ENCODE measurements at regions not wholly inside any gene's neighbourhood (a gene's known extent, or its start where the extent isn't known, plus 50 kb on each side); places are given as distances from the start of the nearest gene placed in this dataset.
"Not testable (repeated sequence)": the region's sequence is repeated elsewhere in the genome, so short reads cannot be mapped to it uniquely, and the experiment has no call there.

DNA sequence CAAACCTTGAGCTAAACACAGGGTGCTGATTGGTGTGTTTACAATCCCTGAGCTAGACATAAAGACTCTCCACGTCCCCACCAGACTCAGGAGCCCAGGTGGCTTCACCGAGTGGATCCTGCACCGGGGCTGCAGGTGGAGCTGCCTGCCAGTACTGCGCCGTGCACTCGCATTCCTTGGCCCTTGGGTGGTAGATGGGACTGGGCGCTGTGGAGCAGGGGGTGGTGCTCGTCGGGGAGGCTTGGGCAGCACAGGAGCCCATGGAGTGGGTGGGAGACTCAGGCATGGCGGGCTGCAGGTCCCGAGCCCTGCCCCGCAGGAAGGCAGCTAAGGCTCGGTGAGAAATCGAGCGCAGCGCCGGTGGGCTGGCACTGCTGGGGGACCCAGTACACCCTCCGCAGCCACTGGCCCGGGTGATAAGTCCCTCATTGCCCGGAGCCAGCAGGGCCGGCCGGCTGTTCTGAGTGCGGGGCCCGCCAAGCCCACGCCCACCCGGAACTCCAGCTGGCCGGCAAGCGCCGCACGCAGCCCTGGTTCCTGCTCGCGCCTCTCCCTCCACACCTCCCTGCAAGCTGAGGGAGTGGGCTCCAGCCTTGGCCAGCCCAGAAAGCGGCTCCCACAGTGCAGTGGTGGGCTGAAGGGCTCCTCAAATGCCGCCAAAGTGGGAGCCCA lies 292.5 kb upstream of the FGF13 start:
- not testable (repeated sequence) for DNase-seq (ENCODE audit: low spot score); H3K4me1 ChIP-seq (ENCODE audit: control insufficient read depth in 4 of 4, insufficient read depth in 4 of 4, low read length in 3 of 4); H3K27me3 ChIP-seq (ENCODE audit: control insufficient read depth in 4 of 4, insufficient read depth in 4 of 4, low read length in 3 of 4); H3K4me3 ChIP-seq (ENCODE audit: low read depth in 1 of 3, low read length in 3 of 3); H3K9me3 ChIP-seq (ENCODE audit: control insufficient read depth in 4 of 4, low read length in 3 of 4); H3K9ac ChIP-seq (ENCODE audit: low read depth in 1 of 2, low read length in 2 of 2); H3K36me3 ChIP-seq (ENCODE audit: control insufficient read depth in 4 of 4, insufficient read depth in 3 of 4, low read depth in 1 of 4, low read length in 3 of 4); H3K27ac ChIP-seq (ENCODE audit: low read depth in 1 of 2, low read length in 2 of 2)
- WGBS, result 96% methylated on average over 30 of the region's 34 CpGs

DNA sequence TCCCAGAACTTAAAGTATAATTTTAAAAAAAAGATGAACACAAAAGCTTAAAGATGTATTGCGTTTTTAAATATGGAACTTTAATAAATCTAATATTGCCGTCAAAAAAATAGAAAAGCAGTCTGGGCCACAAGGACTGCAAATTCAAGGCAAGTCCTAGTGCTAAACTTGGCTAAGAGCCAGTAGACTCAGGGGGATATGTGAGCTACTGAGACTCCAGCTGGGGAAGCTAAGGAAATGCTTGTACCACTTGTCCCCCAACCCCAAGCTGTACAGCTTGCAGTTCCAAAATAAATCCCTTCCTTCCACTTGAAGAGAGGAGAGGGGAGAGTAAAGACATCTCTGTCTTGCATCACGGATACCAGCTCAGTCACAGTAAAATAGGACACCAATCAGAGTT lies 290.8 kb upstream of the FGF13 start:
- WGBS, result 92% methylated on average over 3 of the region's 3 CpGs

More for the DNA sequence above, 290.8 kb upstream of the FGF13 start:
- Histone ChIP-seq H3K9me3 (ENCODE audit: control insufficient read depth in 4 of 4, low read length in 3 of 4) (no peaks in the 10 kb centered on the region), H3K27me3 (ENCODE audit: control insufficient read depth in 4 of 4, insufficient read depth in 4 of 4, low read length in 3 of 4) (no peaks in the 10 kb centered on the region), H3K36me3 (ENCODE audit: control insufficient read depth in 4 of 4, insufficient read depth in 3 of 4, low read depth in 1 of 4, low read length in 3 of 4) (no peaks in the 10 kb centered on the region), H3K4me1 (ENCODE audit: control insufficient read depth in 4 of 4, insufficient read depth in 4 of 4, low read length in 3 of 4) (no peaks in the 10 kb centered on the region), H3K9ac (ENCODE audit: low read depth in 1 of 2, low read length in 2 of 2) (no peak overlapping the region), H3K4me3 (ENCODE audit: low read depth in 1 of 3, low read length in 3 of 3) (no peak overlapping the region), H3K27ac (ENCODE audit: low read depth in 1 of 2, low read length in 2 of 2) (no peak overlapping the region)
- TF ChIP-seq EGR1 (IDR thresholded peaks at IDR 0.05; ENCODE audit: low read depth in 2 of 2) (no peak), GABPA (IDR thresholded peaks at IDR 0.05 in 1 of 2, conservative IDR thresholded peaks at IDR 0.05 in 1 of 2) (no peak), YY1 (IDR thresholded peaks at IDR 0.05) (no peak), TAF1 (conservative IDR thresholded peaks at IDR 0.05) (no peak), JUND (IDR thresholded peaks at IDR 0.05) (no peak), SP1 (IDR thresholded peaks at IDR 0.05) (no peak), RXRA (IDR thresholded peaks at IDR 0.05) (no peak), FOXA2 (IDR thresholded peaks at IDR 0.05) (no peak), FOXA1 (IDR thresholded peaks at IDR 0.05) (no peak), HNF4G (IDR thresholded peaks at IDR 0.05) (no peak), NR2F2 (IDR thresholded peaks at IDR 0.05) (no peak), RAD21 (IDR thresholded peaks at IDR 0.05) (no peak)
- TF ChIP-seq, protein P1, sequence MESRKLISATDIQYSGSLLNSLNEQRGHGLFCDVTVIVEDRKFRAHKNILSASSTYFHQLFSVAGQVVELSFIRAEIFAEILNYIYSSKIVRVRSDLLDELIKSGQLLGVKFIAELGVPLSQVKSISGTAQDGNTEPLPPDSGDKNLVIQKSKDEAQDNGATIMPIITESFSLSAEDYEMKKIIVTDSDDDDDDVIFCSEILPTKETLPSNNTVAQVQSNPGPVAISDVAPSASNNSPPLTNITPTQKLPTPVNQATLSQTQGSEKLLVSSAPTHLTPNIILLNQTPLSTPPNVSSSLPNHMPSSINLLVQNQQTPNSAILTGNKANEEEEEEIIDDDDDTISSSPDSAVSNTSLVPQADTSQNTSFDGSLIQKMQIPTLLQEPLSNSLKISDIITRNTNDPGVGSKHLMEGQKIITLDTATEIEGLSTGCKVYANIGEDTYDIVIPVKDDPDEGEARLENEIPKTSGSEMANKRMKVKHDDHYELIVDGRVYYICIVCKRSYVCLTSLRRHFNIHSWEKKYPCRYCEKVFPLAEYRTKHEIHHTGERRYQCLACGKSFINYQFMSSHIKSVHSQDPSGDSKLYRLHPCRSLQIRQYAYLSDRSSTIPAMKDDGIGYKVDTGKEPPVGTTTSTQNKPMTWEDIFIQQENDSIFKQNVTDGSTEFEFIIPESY (IDR thresholded peaks at IDR 0.05), result no peak
- TF ChIP-seq, protein P2, sequence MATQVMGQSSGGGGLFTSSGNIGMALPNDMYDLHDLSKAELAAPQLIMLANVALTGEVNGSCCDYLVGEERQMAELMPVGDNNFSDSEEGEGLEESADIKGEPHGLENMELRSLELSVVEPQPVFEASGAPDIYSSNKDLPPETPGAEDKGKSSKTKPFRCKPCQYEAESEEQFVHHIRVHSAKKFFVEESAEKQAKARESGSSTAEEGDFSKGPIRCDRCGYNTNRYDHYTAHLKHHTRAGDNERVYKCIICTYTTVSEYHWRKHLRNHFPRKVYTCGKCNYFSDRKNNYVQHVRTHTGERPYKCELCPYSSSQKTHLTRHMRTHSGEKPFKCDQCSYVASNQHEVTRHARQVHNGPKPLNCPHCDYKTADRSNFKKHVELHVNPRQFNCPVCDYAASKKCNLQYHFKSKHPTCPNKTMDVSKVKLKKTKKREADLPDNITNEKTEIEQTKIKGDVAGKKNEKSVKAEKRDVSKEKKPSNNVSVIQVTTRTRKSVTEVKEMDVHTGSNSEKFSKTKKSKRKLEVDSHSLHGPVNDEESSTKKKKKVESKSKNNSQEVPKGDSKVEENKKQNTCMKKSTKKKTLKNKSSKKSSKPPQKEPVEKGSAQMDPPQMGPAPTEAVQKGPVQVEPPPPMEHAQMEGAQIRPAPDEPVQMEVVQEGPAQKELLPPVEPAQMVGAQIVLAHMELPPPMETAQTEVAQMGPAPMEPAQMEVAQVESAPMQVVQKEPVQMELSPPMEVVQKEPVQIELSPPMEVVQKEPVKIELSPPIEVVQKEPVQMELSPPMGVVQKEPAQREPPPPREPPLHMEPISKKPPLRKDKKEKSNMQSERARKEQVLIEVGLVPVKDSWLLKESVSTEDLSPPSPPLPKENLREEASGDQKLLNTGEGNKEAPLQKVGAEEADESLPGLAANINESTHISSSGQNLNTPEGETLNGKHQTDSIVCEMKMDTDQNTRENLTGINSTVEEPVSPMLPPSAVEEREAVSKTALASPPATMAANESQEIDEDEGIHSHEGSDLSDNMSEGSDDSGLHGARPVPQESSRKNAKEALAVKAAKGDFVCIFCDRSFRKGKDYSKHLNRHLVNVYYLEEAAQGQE (IDR thresholded peaks at IDR 0.05), result no peak
- TF ChIP-seq, protein P3, sequence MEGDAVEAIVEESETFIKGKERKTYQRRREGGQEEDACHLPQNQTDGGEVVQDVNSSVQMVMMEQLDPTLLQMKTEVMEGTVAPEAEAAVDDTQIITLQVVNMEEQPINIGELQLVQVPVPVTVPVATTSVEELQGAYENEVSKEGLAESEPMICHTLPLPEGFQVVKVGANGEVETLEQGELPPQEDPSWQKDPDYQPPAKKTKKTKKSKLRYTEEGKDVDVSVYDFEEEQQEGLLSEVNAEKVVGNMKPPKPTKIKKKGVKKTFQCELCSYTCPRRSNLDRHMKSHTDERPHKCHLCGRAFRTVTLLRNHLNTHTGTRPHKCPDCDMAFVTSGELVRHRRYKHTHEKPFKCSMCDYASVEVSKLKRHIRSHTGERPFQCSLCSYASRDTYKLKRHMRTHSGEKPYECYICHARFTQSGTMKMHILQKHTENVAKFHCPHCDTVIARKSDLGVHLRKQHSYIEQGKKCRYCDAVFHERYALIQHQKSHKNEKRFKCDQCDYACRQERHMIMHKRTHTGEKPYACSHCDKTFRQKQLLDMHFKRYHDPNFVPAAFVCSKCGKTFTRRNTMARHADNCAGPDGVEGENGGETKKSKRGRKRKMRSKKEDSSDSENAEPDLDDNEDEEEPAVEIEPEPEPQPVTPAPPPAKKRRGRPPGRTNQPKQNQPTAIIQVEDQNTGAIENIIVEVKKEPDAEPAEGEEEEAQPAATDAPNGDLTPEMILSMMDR (IDR thresholded peaks at IDR 0.05; ENCODE audit: low read depth, low read length, missing input control), result no peak
- TF ChIP-seq, protein P4, sequence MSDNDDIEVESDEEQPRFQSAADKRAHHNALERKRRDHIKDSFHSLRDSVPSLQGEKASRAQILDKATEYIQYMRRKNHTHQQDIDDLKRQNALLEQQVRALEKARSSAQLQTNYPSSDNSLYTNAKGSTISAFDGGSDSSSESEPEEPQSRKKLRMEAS (IDR thresholded peaks at IDR 0.05), result no peak
- no peak for DNase-seq (ENCODE audit: low spot score)
